Skeletal muscle tissue (tissue), 3 donors: ENCODE measurements at regions not wholly inside any gene's neighbourhood (a gene's known extent, or its start where the extent isn't known, plus 50 kb on each side); places are given as distances from the start of the nearest gene placed in this dataset.

Source experiments
- H3K27ac ChIP-seq: one replicate; pipeline ENCODE4 v1.7.0; 2013; ENCODE audit warnings: mild to moderate bottlenecking, low read depth, low read length, inconsistent platforms
- H3K27me3 ChIP-seq, 3 donors: one replicate each; pipeline ENCODE4 v1.7.0; 2013; ENCODE audit warnings: low read length in 3 of 3; ENCODE audit not compliant: control insufficient read depth in 3 of 3, insufficient read depth in 3 of 3
- H3K36me3 ChIP-seq, 3 donors: one replicate each; pipeline ENCODE4 v1.7.0; 2013; ENCODE audit warnings: low read length in 3 of 3; ENCODE audit not compliant: control insufficient read depth in 3 of 3, insufficient read depth in 3 of 3
- H3K4me1 ChIP-seq, 3 donors: one replicate each; pipeline ENCODE4 v1.7.0; 2013; ENCODE audit warnings: low read length in 3 of 3, mild to moderate bottlenecking in 3 of 3; ENCODE audit not compliant: control insufficient read depth in 3 of 3, insufficient read depth in 3 of 3
- H3K4me3 ChIP-seq, 3 donors: one replicate each; pipeline ENCODE4 v1.7.0; 2013; ENCODE audit warnings: low read length in 3 of 3
- H3K9ac ChIP-seq, 3 donors: one replicate each; pipeline ENCODE4 v1.7.0; 2013; ENCODE audit warnings: low read length in 3 of 3, mild to moderate bottlenecking in 3 of 3, moderate library complexity in 2 of 3, low read depth in 1 of 3
- H3K9me3 ChIP-seq, 3 donors: one replicate each; pipeline ENCODE4 v1.7.0; 2013; ENCODE audit warnings: low read length in 3 of 3; ENCODE audit not compliant: control insufficient read depth in 3 of 3
- donor health status: Osteomylitis.

GRCh38 chr10:2984682-2985081 lies 82.7 kb upstream of the PFKP start:
- peaks cover 0 to 7% (median 2%) of the 10 kb centered on the region in 3 donors for H3K4me1 ChIP-seq
- peaks cover 0 to 7% (median 0%) of the 10 kb centered on the region in 3 donors for H3K9me3 ChIP-seq
- no peak overlapping the region for H3K27ac ChIP-seq
- H3K36me3 ChIP-seq: no peaks in the 10 kb centered on the region
- H3K4me3 ChIP-seq: no peak overlapping the region
- no peak overlapping the region for H3K9ac ChIP-seq
- peaks cover 37 to 45% (median 39%) of the 10 kb centered on the region in 3 donors for H3K27me3 ChIP-seq

DNA sequence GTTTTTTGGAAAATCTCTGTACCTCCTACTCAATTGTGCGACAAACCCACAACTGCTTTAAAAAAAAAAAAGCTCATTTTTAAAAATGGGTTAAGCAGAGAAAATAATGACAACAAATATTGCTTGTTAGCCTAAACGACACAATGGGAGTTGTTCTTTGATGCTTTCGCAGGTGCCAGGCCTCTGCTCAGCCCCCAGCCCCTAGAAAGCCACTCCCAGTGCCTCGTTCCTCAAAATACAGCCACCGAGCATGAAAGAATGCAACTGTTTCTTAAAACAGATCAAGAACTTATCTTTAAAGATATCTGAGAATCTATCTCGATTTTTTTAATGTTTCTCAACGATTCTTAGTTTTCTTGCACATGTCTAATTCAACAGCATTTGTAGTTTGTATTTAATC lies 85.2 kb upstream of the PFKP start:
- H3K36me3 ChIP-seq: no peaks in the 10 kb centered on the region
- no peak overlapping the region for H3K27ac ChIP-seq
- no peak overlapping the region for H3K4me3 ChIP-seq
- peaks cover 18 to 29% (median 25%) of the 10 kb centered on the region in 3 donors for H3K27me3 ChIP-seq
- H3K9ac ChIP-seq: no peak overlapping the region
- peaks cover 0 to 7% (median 2%) of the 10 kb centered on the region in 3 donors for H3K4me1 ChIP-seq
- H3K9me3 ChIP-seq: no peaks in the 10 kb centered on the region

- Histone ChIP-seq H3K4me1 (peaks cover 0 to 7% (median under 1%) of the 10 kb centered on the region in 3 donors), H3K27me3 (peaks cover 18 to 25% (median 21%) of the 10 kb centered on the region in 3 donors), H3K27ac (no peak overlapping the region), H3K4me3 (no peak overlapping the region), H3K36me3 (no peaks in the 10 kb centered on the region), H3K9me3 (no peaks in the 10 kb centered on the region), H3K9ac (no peak overlapping the region)
Observed at GRCh38 chr10:2981361-2981801, 86.0 kb upstream of the PFKP start.

DNA sequence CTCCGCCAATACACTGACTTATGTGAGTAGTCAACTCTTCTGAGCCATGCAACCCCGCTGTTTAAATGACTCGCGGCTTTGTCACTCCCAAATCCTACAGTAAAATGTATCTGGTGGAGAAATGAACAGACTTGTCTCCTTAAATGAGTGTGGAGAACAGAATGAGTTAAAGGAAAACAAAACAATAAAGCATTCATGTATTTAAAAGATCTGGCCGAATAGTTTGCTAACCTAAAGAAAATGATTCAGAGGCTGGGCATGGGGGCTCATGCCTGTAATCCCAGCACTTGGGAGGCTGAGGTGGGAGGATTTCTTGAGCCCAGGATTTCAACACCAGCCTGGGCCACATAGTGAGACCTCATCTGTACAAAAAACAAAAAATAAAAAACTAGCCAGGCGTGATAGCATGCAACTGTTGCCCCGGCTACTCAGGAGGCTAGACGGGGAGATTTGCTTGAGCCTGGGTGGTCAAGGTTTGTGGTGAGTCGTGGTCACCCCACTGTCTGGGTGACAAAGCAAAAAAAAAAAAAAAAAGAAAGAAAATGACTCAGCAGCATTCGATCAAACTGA lies 86.5 kb upstream of the PFKP start:
- Histone ChIP-seq H3K36me3 (no peaks in the 10 kb centered on the region), H3K9me3 (no peaks in the 10 kb centered on the region), H3K9ac (no peak overlapping the region), H3K4me3 (no peak overlapping the region), H3K27me3 (peaks cover 16 to 23% (median 17%) of the 10 kb centered on the region in 3 donors), H3K27ac (no peak overlapping the region), H3K4me1 (peaks cover 0 to 4% (median 0%) of the 10 kb centered on the region in 3 donors)

DNA sequence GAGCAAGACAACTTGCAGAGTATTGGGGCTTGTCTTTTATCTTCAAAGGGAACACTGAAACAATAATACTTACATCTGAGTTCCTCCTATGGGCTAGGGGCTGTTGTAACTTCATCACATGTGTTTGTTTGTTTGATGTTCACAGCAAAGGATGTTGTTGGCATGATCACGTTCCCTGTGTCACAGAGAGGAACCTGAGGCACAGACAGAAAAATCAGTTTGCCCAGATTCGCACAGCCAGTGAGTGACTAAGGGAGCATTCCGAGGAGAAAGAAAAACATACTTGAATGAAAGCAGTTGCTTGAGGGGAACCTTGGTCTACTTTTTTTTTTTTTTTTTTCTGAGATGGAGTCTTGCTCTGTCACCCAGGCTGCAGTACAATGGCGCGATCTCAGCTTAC lies 87.2 kb upstream of the PFKP start:
- H3K4me1 ChIP-seq: no peaks in the 10 kb centered on the region
- H3K36me3 ChIP-seq: no peaks in the 10 kb centered on the region
- H3K27me3 ChIP-seq: peaks cover 8 to 15% (median 9%) of the 10 kb centered on the region in 3 donors
- no peak overlapping the region for H3K27ac ChIP-seq
- H3K9ac ChIP-seq: no peak overlapping the region
- no peaks in the 10 kb centered on the region for H3K9me3 ChIP-seq
- H3K4me3 ChIP-seq: no peak overlapping the region

- no peaks in the 10 kb centered on the region for H3K36me3 ChIP-seq
- H3K4me3 ChIP-seq: no peak overlapping the region
- H3K27ac ChIP-seq: no peak overlapping the region
- no peaks in the 10 kb centered on the region for H3K4me1 ChIP-seq
- H3K27me3 ChIP-seq: peaks cover 0 to 7% (median 1%) of the 10 kb centered on the region in 3 donors
- H3K9ac ChIP-seq: no peak overlapping the region
- no peaks in the 10 kb centered on the region for H3K9me3 ChIP-seq
Observed at GRCh38 chr10:2979306-2979705, 88.0 kb upstream of the PFKP start.

DNA sequence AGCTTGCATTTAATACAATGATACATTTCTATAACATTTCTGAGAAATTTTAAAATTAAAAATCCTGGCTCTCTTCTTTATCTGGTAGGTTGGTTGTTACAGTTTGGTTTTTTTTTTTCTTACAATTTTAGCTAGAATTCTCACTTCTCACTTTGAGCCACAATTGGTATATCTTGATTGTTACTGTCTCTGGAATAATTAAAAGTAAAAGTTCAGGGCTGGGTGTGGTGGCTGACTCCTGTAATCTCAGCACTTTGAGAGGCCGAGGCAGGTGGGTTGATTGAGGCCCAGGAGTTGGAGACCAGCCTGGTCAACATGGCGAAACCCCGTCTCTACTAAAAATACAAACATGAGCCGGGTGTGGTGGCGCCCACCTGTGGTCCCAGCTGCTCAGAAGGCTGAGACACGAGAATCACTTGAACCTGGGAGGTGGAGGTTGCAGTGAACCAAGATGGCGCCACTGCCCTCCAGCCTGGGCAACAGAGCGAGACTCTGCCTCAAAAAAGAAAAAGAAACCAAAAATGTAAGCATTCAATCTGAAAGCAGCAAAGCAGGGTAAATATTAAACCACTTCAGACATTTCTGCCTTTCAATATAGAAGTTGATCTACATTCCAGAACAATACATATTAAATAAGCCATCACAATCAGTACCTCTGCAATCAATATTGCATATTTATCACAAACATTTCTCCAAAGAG lies 88.6 kb upstream of the PFKP start:
- no peaks in the 10 kb centered on the region for H3K4me1 ChIP-seq
- H3K27ac ChIP-seq: no peak overlapping the region
- no peaks in the 10 kb centered on the region for H3K9me3 ChIP-seq

GRCh38 chr10:2978111-2978510 lies 89.2 kb upstream of the PFKP start:
- Histone ChIP-seq H3K9me3 (no peaks in the 10 kb centered on the region), H3K36me3 (no peaks in the 10 kb centered on the region), H3K27ac (no peak overlapping the region), H3K9ac (no peak overlapping the region), H3K4me1 (no peaks in the 10 kb centered on the region), H3K4me3 (no peak overlapping the region), H3K27me3 (peaks cover 0 to 6% (median 0%) of the 10 kb centered on the region in 3 donors)

More for the DNA sequence above, 88.6 kb upstream of the PFKP start:
- Histone ChIP-seq H3K4me3 (no peak overlapping the region), H3K9ac (no peak overlapping the region), H3K36me3 (no peaks in the 10 kb centered on the region), H3K27me3 (peaks cover 0 to 6% (median 0%) of the 10 kb centered on the region in 3 donors)

DNA sequence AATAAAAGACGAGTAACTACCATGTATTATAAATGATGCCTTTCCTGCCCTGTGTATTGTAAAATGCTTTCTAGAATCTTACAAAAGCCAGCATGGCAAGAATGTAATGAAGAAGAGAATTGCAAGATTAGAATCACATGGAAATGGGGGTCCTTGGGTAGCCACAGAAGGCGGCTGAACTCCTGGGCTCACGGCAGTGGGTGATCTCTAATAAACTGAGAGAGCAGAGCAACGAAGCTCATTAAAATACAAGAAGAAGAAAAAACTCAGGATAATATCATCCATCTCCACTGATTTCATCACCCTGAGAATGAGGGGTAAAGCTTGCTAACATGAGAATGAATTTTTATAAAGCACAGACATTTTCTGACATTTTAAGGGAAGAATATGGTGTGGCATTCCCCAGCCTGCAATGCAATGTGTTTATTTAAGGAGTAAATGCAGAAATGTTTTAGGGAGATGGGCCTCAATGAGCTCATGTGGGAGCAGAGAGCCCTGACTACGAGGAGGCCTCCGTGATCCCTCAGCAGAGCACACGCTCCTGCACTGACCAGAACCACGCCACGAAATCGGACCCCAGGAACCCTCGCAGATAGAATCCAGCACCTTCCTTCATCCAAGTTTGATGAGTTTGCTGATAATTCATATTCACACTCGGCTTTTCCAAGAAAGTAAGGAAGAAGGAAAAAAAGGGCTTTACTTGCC lies 92.7 kb upstream of the PFKP start:
- Histone ChIP-seq H3K9me3 (no peaks in the 10 kb centered on the region), H3K27me3 (no peaks in the 10 kb centered on the region), H3K27ac (no peak overlapping the region), H3K9ac (no peak overlapping the region), H3K36me3 (no peaks in the 10 kb centered on the region), H3K4me1 (no peaks in the 10 kb centered on the region), H3K4me3 (no peak overlapping the region)

- Histone ChIP-seq H3K27ac (no peak overlapping the region), H3K4me1 (no peaks in the 10 kb centered on the region), H3K9me3 (no peaks in the 10 kb centered on the region), H3K36me3 (no peaks in the 10 kb centered on the region), H3K27me3 (no peaks in the 10 kb centered on the region), H3K4me3 (no peak overlapping the region), H3K9ac (no peak overlapping the region)
Observed at GRCh38 chr10:2974083-2974482, 93.3 kb upstream of the PFKP start.
